ENCODE measurements at regions not wholly inside any gene's neighbourhood (a gene's known extent, or its start where the extent isn't known, plus 50 kb on each side); places are given as distances from the start of the nearest gene placed in this dataset.
"Not testable (repeated sequence)": the region's sequence is repeated elsewhere in the genome, so short reads cannot be mapped to it uniquely, and the experiment has no call there.

- no peak for DNase-seq
Measured at GRCh38 chr11:97982512-97982911, 1038.2 kb upstream of the CNTN5 start.

- no peak for DNase-seq
Measured at GRCh38 chr11:97989121-97989520, 1031.6 kb upstream of the CNTN5 start.

GRCh38 chr11:97990162-97990920, 1030.4 kb upstream of the CNTN5 start:
- no peak for DNase-seq

- no peak for DNase-seq
Measured at GRCh38 chr11:97993562-97993961, 1027.2 kb upstream of the CNTN5 start.

GRCh38 chr11:97995874-97996273, 1024.9 kb upstream of the CNTN5 start:
- DNase-seq: no peak

GRCh38 chr11:97996762-97997161, 1024.0 kb upstream of the CNTN5 start:
- no peak for DNase-seq

- no peak for DNase-seq
Measured at GRCh38 chr11:98003606-98004371, 1017.0 kb upstream of the CNTN5 start.

- DNase-seq: no peak
Measured at GRCh38 chr11:98007072-98007471, 1013.7 kb upstream of the CNTN5 start.

- DNase-seq: no peak
Measured at GRCh38 chr11:98027652-98028051, 993.1 kb upstream of the CNTN5 start.

- no peak for DNase-seq
Measured at GRCh38 chr11:98029832-98030231, 990.9 kb upstream of the CNTN5 start.

- no peak for DNase-seq
Measured at GRCh38 chr11:98036810-98037209, 983.9 kb upstream of the CNTN5 start.

- DNase-seq: no peak
Measured at GRCh38 chr11:98040061-98040808, 980.5 kb upstream of the CNTN5 start.

- no peak for DNase-seq
Measured at GRCh38 chr11:98047647-98048046, 973.1 kb upstream of the CNTN5 start.

GRCh38 chr11:98053851-98054250, 966.9 kb upstream of the CNTN5 start:
- DNase-seq: no peak

- DNase-seq: no peak
Measured at GRCh38 chr11:98056945-98057344, 963.8 kb upstream of the CNTN5 start.

- DNase-seq: no peak
Measured at GRCh38 chr11:98059488-98059887, 961.3 kb upstream of the CNTN5 start.

- DNase-seq: no peak
Measured at GRCh38 chr11:98060759-98061158, 960.0 kb upstream of the CNTN5 start.

- no peak for DNase-seq
Measured at GRCh38 chr11:98061858-98062257, 958.9 kb upstream of the CNTN5 start.

GRCh38 chr11:98062714-98063113, 958.0 kb upstream of the CNTN5 start:
- DNase-seq: no peak

- DNase-seq: no peak
Measured at GRCh38 chr11:98068251-98068650, 952.5 kb upstream of the CNTN5 start.

- DNase-seq: not testable (repeated sequence)
Measured at GRCh38 chr11:98069147-98069546, 951.6 kb upstream of the CNTN5 start.

- DNase-seq: no peak
Measured at GRCh38 chr11:98069861-98070260, 950.9 kb upstream of the CNTN5 start.

- DNase-seq: no peak
Measured at GRCh38 chr11:98090861-98091505, 929.8 kb upstream of the CNTN5 start.
